HG02678 (cell line): ENCODE measurements at regions not wholly inside any gene's neighbourhood (a gene's known extent, or its start where the extent isn't known, plus 50 kb on each side); places are given as distances from the start of the nearest gene placed in this dataset.
"Not testable (repeated sequence)": the region's sequence is repeated elsewhere in the genome, so short reads cannot be mapped to it uniquely, and the experiment has no call there.

Source experiments
- ATAC-seq: cut with Tn5 transposase; IDR thresholded peaks from one replicate; pipeline ENCODE4 v1.9.1; 2021; ENCODE audit warnings: mild to moderate bottlenecking, moderate library complexity; ENCODE audit not compliant: unreplicated experiment

DNA sequence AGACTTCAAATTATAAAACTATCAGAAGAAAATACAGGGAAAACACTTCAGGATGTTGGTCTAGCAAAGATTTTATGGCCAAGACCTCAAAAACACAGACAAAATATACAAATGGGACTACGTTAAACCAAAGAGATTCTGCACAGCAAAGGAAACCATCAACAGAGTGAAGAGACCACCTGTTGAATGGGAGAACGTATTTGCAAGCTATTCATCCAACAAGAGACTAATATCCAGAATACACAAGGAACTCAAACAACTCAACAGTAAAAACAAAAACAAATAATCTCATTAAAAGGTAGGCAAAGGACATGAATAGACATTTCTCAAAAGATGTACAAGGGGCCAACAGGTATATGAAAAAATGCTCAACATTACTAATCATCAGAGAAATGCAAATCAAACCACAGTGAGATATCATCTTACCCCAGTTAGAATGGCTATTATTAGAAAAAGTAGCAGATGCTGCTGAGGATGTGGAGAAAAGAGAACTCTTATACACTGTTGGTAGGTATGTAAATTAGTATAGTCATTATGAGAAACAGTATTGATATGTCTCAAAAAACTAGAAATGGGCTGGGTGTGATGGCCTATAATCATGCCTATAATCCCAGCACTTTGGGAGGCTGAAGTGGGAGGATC is 112.6 kb downstream of the LRIG2 start:
- ATAC-seq = peak; percentile 94

DNA sequence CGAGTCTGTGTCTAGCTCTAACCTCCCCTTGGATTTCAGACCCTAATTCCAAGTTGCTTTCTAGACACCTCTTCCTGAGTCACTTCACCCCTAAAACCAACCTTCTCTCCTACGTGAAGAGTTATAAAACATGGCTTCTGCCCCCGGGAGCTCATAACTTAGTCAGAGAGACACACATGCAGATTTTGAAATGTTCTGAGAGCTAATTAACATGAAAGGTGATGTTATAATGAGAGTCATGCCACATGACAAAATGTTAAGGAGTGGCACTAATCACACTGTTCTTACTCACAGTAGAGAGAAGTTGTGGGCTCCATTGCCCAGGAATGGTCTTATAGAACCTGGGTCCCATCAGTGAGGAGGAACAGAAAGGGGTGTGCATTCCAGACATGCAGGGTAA is 117.1 kb downstream of the LRIG2 start:
- ATAC-seq = no peak

DNA sequence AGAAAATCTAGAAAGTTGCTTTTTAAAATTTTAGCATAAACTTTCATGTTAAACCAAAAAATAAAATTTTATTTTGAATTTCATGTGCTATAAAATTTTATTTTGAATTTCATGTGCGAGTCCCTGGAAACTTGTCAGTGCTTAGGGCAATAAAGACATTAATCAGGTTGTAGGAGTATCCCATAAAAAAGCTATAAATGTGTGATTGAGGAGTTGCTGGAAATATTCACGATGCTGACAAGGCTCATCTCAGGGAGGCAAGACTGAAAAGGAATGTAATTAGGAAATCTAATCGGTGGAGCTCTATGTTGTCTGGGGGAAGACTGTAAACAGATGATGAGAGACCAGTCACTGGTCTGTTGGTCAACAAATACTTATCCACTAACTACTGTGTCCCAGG is 117.9 kb downstream of the LRIG2 start:
- no peak for ATAC-seq

DNA sequence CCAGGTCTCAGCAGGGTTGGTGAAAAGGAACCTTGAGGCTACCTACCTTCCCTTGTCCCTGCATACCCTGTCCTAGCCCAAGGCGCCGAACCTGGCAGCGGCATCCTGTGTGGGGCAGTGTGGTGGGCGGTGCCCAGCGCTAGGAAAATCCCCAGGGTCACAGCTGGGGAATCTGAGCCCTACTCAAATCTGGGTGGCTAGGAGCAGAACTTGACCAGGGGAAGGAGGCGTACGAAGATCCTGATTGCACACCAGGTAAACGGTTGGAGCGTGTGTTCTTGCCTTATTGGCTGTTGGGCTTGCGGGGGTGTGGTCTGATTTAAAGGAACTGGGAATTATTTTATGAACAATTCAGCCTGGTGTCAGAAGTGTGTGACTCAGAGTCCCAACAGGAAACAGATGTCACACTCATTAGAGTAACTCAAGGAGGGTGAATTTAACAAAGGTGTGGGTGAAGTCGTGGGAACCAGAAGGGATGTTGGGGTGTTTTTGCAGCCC is 118.6 kb downstream of the LRIG2 start:
- no peak for ATAC-seq

DNA sequence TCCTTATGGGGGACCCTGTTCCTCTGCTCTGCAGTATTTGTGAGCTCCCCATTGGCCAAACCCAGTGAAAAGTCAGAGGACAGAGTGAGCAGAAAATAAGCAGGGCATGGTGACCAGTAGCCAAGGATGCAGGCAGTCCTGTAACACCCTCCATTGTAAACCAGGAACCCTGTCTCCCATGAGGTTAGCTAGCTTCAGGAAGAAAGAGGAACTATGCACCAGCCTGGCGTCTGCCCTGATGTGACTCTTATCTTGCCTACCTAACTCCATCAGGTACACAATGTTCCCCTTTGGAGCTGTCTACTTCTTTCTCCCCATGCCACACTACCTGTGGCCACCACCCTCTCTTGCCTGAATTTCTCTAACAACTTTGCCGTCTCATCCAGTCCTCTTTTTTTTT is 119.2 kb downstream of the LRIG2 start:
- no peak for ATAC-seq

DNA sequence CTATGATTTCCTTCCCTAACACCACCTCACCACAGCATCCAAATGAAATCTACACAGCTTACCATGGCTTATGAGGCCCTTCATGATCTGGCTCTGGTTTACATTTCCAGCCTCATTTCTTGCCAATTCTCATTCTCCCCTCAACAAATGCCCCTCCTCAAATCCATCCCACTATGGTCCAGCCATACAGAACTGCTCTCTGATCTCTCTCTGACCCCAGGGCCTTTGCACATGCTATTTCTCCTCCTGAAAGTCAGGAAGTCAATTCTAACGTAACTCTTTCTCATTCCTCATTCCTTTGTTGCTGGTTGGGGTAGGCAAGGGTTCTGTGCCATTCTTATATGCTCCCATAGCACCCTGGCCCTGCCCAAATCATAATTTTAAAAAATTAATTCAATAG is 120.0 kb downstream of the LRIG2 start:
- ATAC-seq = no peak

DNA sequence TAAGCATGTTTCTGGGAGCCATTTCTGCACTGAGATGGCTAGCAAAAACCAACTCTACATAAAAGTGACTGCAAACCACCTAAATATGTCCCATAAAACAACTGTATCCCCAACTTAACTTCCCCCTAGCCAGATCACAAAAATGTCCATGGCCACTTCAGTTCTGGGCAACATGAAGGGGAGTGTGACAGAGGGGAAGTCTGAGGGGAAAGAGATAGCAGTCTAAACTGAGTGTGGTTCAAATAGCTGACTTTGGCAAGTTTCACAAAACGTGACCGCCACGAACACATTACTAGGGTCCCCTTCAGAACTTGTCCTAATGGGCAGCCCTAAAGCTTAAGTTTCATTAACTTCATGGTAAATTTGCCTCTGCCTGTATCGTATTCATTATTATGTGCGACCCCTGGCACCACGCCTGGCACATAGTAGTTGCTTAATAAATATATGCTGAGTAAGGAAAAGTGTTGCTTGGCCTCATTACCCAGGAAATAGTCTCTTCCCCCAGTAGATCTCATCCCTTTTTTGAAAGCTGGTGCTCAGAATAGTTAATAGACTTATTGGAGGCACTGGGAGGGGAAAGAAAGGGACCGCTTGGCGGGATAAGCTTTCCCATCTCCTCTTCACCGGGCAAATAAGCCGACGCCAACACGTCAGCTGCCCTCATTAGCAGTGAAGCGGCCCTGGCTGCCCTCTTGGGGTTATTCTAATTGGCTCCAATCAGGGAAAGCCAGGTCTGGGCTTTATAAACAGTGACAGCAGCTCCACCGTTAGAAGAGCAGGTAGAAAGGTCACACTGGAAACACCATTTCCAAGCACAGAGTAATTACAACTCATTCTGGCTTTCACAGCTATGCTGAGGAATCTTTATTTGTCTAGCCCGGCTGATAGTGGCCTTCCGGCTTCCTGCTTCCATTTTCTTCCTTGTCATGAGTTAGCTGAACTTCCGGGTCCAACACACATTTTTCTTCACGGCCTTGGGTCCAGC is 122.1 kb downstream of the LRIG2 start:
- ATAC-seq = no peak

DNA sequence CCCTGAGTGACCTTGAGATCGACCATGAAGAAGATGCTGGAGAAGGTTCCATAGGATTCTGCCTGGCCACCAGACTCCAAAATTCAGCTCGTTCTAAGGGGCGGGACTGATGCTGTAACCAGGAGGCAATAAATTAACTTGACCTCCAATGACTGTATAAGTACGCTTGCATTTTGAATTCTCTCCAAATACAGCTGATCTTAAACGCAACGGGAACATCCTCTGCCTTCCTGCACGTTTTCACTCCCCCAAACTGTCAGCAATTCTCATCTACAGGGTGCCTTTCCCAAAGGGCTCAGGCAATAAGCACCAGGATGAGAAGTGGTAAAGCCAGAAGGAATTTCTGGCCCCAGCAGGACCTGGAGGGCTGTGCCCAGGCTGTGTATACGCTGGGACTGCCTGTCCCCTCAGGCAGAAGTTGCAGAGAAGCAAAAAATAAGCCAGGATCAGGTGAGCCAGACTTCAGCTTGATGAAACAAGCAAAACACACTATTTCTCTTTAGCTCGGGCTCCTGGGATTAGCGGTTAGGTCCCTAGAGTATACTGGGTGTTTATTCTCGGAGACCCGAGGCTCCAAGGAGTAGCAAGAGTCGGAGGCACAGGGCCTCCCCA is 124.8 kb downstream of the LRIG2 start:
- no peak for ATAC-seq

DNA sequence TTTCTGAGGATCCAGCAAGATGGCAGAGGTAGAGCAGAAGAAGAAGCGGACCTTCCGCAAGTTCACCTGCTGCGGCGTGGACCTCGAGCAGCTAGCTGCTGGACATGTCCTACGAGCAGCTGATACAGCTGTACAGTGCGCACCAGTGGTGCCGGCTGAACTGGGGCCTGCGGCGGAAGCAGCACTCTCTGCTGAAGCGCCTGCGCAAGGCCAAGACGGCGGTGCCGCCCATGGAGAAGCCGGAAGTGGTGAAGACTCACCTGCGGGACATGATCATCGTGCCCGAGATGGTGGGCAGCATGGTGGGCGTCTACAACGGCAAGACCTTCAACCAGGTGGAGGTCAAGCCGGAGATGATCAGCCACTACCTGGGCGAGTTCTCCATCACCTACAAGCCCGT is 125.8 kb downstream of the LRIG2 start:
- no peak for ATAC-seq

DNA sequence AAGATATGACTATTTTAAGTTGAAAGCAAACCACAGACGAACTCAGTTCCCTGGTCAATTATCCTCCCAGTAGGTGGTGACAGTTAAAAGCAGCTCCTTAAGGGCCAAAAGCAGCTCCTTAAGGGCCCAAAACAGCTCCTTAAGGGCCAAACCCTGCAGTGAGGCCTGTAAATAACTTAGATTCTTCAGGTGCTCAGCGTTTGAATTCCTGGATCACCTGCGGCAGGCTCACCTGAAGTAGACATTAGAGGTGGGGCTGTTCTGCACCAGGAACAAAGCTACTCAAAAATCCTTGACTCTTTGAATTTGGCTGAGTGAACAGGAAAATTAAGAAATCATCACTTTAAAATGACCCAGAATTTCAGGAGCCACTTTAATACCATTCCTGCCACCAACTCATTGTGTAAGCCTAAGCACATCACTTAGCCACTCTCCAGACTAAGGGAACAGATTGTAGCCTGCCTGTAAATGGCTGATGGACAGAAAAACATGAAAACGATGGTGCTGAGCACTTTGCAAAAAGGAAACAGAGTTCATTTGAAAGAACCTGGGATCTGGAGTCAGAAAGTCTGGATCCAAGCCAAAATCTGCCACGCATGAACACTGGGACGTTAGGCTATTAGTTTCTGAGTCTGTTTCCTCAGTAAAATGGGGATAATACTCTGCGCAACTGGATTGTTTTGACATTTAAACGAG is 126.9 kb downstream of the LRIG2 start:
- no peak for ATAC-seq

DNA sequence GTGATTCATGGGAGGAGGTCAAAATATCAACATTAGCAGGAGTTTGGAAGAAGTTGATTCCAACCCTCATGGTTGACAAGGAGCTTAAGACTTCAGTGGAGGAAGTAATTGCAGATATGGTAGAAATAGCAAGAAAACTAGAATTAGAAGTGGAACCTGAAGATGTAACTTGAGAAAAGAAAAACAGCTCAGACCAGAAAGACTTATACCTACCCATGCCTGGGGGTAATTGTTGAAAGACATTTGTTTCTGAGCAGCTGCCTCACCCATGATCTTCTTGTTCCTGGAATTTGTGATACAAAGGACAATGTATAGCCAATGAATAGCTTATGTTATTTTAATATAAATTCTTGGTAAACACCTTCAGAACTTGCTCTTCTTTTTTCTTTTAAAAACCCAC is 128.6 kb downstream of the LRIG2 start:
- no peak for ATAC-seq

DNA sequence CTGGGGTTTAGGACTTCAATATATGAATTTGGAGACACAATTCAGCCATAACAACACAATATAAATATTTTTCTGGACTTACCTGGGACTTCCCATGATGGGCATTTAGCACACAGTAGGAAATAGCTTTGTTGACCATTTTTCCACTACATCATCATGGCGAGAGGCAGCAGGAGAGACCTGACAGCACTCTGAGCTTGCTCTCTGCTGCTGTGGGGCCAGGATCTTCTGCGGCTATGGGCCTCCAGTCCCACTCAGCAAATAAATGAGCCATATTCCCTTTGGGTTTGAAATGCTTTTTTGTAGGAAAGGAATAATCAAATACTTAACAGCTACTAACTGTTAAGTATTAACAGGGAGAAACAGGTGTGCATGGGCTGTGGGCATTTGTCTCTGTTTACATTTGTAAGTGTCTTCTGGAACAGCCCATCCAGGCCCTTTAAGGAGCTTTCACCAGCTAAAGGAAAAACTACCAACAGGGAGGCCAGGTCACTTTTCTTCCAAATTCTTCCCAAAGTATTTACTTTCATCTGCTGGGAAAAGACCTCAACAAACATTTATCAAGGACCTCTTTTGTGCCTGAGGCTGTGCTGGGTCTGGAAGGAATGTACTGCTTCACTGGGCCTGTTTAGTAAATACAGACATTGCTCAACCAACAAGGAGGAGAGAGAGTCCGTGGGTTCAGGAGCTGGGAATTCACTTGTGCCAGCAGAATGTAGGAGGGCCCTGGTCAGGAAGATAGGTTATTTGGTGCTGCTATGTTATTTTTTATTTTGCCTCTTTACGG is 133.2 kb downstream of the LRIG2 start:
- no peak for ATAC-seq

DNA sequence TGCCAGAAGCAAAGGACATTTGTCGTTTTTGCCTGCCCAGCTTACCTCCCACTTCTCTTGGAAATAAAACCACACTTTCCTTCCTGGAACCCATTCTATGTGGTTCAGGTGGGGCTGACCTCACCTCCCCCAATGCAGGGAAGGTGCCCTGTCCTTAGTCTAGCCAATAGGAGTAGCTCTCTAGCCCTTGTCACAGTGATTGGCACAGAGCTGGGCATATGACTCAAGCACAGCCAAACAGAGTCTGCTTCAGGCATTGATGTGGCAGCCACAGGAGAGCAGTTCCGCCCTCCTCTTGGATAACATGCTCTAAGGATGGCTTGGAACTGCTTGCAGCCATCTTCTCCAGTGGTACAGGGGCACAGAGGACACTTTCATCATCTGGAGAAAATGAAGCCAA is 134.0 kb downstream of the LRIG2 start:
- no peak for ATAC-seq

DNA sequence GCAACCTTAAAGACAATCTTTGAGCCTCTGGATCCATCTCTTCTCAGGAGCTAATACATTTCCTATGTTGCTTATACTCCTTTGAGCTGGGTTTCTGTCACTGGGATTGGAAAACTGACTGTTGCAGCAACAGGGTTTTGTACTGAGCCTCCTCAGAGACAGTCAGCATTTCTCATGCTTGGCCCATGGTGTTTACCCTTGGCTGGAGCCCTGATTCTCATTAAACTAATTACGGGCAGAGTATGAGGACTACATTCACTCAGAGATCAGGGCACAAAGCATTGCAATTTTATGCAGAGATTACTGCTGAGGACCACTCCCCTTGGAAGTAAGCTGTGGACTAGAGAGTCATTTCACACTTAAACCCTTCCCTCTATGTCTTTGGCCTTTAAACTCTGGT is 134.5 kb downstream of the LRIG2 start:
- no peak for ATAC-seq

DNA sequence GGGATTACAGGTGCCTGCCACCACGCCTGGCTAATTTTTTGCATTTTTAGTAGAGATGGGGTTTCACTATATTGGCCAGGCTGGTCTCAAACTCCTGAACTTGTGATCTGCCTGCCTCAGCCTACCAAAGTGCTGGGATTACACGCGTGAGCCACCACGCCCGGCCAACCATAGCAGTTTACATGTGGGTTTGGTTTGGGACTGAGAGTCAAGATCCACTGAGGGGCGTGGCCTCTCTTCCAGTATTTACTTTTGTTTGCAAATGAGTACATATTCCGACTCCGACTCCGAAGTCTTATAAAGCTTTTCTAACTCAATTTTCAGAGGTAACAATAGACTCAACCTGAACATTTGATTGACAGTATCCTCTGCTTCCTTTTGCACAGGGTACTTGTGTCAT is 135.4 kb downstream of the LRIG2 start:
- ATAC-seq = not testable (repeated sequence)

DNA sequence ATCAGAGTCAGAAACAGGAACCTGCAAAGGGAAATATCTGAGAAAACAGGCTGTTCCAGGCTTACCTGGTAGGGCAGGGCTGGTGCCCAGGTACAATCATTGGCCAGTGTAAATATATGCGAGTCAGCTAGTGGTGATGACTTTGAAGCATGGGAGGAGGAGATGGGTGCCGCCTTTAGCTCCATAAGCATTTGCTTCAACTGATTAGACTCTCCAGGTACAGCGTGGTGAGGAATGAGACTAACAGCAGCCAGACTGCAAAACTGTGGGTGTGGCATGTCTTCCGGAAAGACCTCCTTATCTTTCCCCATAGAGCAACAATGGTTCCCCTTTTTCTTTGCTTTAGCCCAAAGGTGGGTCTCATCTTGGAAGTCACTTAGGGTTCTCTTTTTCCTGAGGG is 137.2 kb downstream of the LRIG2 start:
- ATAC-seq = no peak

DNA sequence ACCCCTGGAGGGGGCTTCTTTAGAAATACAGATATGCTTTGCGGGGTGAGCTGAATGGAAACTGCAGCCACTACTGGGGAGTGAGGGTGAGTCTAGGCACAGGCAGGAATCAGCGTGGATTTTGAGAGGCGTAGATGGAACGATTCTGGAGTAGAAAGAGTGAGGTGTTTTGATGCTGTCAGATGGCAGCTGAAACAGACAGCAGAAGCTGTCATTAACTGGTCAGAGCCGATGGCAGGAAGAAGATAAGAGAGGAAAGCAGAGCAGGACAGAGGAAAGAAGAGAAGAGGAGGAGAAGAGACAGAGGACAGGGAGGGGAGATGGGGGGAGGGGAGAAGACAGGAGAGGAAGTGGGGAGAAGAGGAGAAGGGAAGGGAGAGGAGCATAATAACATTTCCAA is 138.5 kb downstream of the LRIG2 start:
- ATAC-seq = no peak

DNA sequence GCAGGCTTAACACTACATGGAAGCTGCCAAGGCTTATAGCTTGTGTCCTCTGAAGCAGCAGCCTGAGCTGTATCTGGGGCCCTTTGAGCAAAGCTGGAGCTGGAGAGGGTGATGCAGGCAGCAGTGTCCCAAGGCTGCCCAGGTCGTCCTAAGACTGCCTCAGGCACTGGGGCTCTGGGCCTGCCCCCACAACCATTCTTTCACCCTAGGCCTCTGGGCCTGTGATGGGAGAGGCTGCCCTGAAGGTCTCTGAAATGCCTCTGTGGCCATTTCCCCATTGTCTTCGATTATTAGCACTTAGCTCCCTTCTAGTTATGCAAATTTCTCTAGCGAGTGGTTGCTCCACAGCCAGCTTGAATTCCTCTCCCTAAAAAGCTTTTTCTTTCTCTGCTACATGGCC is 142.0 kb downstream of the LRIG2 start:
- no peak for ATAC-seq

DNA sequence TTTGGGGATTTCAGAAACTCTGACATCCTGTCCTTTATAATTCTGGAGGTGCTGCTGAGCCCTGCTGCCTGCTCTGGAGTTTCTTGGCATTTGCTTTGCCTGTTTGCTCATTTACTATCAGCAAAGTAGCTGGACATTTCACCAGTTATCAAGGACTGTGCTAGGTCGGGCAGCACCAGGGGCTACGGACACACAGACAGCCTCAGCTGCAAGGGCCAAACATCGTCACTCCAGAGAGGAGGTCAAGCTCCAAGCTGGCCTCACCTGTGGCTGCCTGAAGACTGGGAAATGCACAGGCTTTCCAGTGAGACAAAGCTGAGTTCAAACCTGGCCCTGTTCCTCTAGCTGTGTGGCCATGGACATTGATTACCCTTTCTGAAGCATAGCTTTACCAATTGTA is 143.7 kb downstream of the LRIG2 start:
- ATAC-seq = no peak

DNA sequence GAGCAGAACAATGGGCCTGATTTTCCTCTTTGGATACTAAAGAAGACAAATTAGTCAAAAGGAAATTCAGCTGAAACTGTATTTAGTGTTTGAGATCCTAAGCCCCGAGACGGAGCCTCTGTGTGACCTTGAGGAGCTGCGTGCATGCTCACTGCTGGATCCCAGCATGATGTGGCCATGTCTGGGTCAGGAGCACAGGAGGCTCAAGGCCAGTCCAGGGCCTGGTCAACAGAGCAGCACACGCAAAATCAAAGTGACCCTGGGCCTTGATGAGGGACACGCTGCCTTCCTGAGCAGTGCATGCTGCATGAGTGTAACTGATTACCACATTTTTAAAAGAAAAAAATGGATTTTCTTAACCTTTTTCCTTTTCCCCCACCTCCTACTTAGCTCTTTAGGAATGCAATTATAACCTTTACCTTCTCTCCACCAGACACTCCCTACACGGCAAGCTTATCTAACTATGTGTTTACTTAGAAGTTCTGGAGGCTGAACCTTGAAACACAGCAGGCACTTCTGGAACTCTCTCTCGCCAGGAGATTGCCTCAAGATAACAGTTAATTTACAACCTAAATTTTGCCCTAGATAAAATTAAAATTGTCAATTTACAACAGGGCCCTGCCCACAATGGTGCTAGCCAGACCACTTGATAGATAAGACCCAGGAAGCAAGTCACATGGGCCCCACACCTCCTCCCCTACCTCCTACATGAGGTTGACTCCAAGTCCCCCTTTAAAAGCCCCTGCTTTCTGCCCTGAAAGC is 144.6 kb downstream of the LRIG2 start:
- ATAC-seq = no peak
